Lower lobe of right lung (tissue), 2 donors: ENCODE measurements at regions not wholly inside any gene's neighbourhood (a gene's known extent, or its start where the extent isn't known, plus 50 kb on each side); places are given as distances from the start of the nearest gene placed in this dataset.

Experiments used
- ATAC-seq, 2 donors: fragments of 200-7000 bp; cut with Tn5 transposase; one replicate each; pipeline ENCODE4 v1.9.1; 2020 to 2022; ENCODE audit warnings: mild to moderate bottlenecking in 2 of 2, moderate library complexity in 2 of 2
- DNase-seq: peaks from one replicate; pipeline ENCODE4 v3.0.0-alpha.2; 2020
- H3K27ac ChIP-seq: fragments of 200-600 bp; one replicate; pipeline ENCODE4 v1.8.0; 2022
- H3K27me3 ChIP-seq: fragments of 200-600 bp; one replicate; pipeline ENCODE4 v1.8.0; 2022; ENCODE audit warnings: low read depth
- H3K36me3 ChIP-seq: fragments of 200-600 bp; one replicate; pipeline ENCODE4 v1.8.0; 2022; ENCODE audit warnings: mild to moderate bottlenecking
- H3K4me1 ChIP-seq: fragments of 200-600 bp; one replicate; pipeline ENCODE4 v1.8.0; 2022
- H3K4me3 ChIP-seq: fragments of 200-600 bp; one replicate; pipeline ENCODE4 v1.8.0; 2022; ENCODE audit warnings: mild to moderate bottlenecking
- H3K9me3 ChIP-seq: fragments of 200-600 bp; one replicate; pipeline ENCODE4 v1.8.0; 2022
- CTCF ChIP-seq: fragments of 200-600 bp; IDR thresholded peaks from one replicate; pipeline ENCODE4 v1.8.0; 2022; ENCODE audit warnings: antibody characterized with exemption, mild to moderate bottlenecking
- intact Hi-C: fragments of 100-400 bp; cut with DNase I; formaldehyde crosslinking; loops from one replicate; pipeline ENCODE4 v1.11.0; 2022
- donor health status: DM: no; HTN: yes; CAD: no; lungs with severe emphysema.

- ATAC-seq (no peak), DNase-seq (no peak)
- Histone ChIP-seq H3K9me3 (no peaks in the 10 kb centered on the region), H3K36me3 (no peaks in the 10 kb centered on the region), H3K4me3 (no peak overlapping the region), H3K27ac (no peak overlapping the region), H3K27me3 (no peaks in the 10 kb centered on the region), H3K4me1 (no peaks in the 10 kb centered on the region)
- TF ChIP-seq CTCF, result no peak
- intact Hi-C loops, result no loop called here
Observed at GRCh38 chr13:76461484-76461883, 424.7 kb downstream of the KCTD12 start.

- Histone ChIP-seq H3K27me3 (no peaks in the 10 kb centered on the region), H3K4me1 (no peaks in the 10 kb centered on the region), H3K36me3 (no peaks in the 10 kb centered on the region), H3K27ac (no peak overlapping the region), H3K4me3 (no peak overlapping the region), H3K9me3 (no peaks in the 10 kb centered on the region)
- TF ChIP-seq CTCF, result no peak
- DNase-seq (no peak), ATAC-seq (no peak)
- intact Hi-C loops, result no loop called here
Observed at GRCh38 chr13:76459863-76460262, 426.3 kb downstream of the KCTD12 start.

GRCh38 chr13:76455960-76456359, 430.2 kb downstream of the KCTD12 start:
- peaks cover 20% of the 10 kb centered on the region for H3K9me3 ChIP-seq
- H3K4me3 ChIP-seq, result no peak overlapping the region
- no peak overlapping the region for H3K27ac ChIP-seq
- no peaks in the 10 kb centered on the region for H3K27me3 ChIP-seq
- no peaks in the 10 kb centered on the region for H3K4me1 ChIP-seq
- ATAC-seq (no peak), DNase-seq (no peak)
- TF ChIP-seq CTCF, result no peak
- intact Hi-C loops, result no loop called here
- H3K36me3 ChIP-seq, result no peaks in the 10 kb centered on the region

GRCh38 chr13:76454991-76455390, 431.2 kb downstream of the KCTD12 start:
- ATAC-seq, result no peak
- no peak overlapping the region for H3K27ac ChIP-seq

GRCh38 chr13:76449716-76450115, 436.5 kb downstream of the KCTD12 start:
- Histone ChIP-seq H3K27ac (no peak overlapping the region), H3K4me1 (no peaks in the 10 kb centered on the region), H3K36me3 (no peaks in the 10 kb centered on the region), H3K27me3 (no peaks in the 10 kb centered on the region), H3K9me3 (peaks cover 20% of the 10 kb centered on the region), H3K4me3 (no peak overlapping the region)
- intact Hi-C loops, result no loop called here
- ATAC-seq (no peak), DNase-seq (no peak)
- TF ChIP-seq CTCF, result no peak

More at GRCh38 chr13:76454991-76455390, 431.2 kb downstream of the KCTD12 start:
- H3K9me3 ChIP-seq, result peaks cover 20% of the 10 kb centered on the region
- DNase-seq, result no peak
- no peak for TF ChIP-seq CTCF
- H3K4me3 ChIP-seq, result no peak overlapping the region
- H3K27me3 ChIP-seq, result no peaks in the 10 kb centered on the region
- no peaks in the 10 kb centered on the region for H3K36me3 ChIP-seq
- intact Hi-C loops, result no loop called here
- no peaks in the 10 kb centered on the region for H3K4me1 ChIP-seq

- H3K4me3 ChIP-seq, result no peak overlapping the region
Observed at GRCh38 chr13:76446191-76446590, 440.0 kb downstream of the KCTD12 start.

More at GRCh38 chr13:76446191-76446590, 440.0 kb downstream of the KCTD12 start:
- ATAC-seq (no peak), DNase-seq (no peak)
- H3K27me3 ChIP-seq, result no peaks in the 10 kb centered on the region
- intact Hi-C loops, result no loop called here
- no peaks in the 10 kb centered on the region for H3K36me3 ChIP-seq
- no peaks in the 10 kb centered on the region for H3K9me3 ChIP-seq
- H3K27ac ChIP-seq, result no peak overlapping the region
- no peak for TF ChIP-seq CTCF
- no peaks in the 10 kb centered on the region for H3K4me1 ChIP-seq
